ENCODE measurements at regions not wholly inside any gene's neighbourhood (a gene's known extent, or its start where the extent isn't known, plus 50 kb on each side); places are given as distances from the start of the nearest gene placed in this dataset.

GRCh38 chr5:26553079-26553478, 485.3 kb downstream of the CDH9 start:
- Histone ChIP-seq H3K27ac (no peak overlapping the region), H3K36me3 (no peaks in the 10 kb centered on the region), H3K4me1 (no peaks in the 10 kb centered on the region), H3K9me3 (no peaks in the 10 kb centered on the region), H3K27me3 (no peaks in the 10 kb centered on the region), H3K4me3 (no peak overlapping the region)
- TF ChIP-seq EP300 (IDR thresholded peaks at IDR 0.05) = no peak
- ATAC-seq = no peak
- 66 to 82% methylated on average over 2 of the region's 2 CpGs for WGBS, 2 donors (ENCODE audit: low coverage in 1 of 2)

DNA sequence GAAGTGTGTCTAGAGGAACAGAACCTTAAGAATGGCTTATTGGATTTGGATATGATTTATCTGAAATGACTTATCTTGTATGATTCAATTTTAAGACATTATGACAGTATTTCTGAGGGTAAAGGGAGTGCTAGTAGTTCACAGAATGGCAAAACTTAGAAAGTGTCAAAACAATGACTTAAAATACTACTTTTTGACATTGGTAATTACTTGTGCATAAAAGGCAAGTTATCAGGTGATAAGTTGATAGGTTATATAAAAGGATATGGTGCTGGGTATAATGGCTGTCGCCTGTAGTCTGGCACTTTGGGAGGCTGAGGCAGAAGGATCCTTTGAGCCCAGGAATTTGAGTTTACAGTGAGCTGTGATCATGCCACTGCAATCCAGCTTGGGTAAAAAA, 494.4 kb downstream of the CDH9 start:
- Histone ChIP-seq H3K27me3 (no peaks in the 10 kb centered on the region), H3K4me3 (no peak overlapping the region), H3K36me3 (no peaks in the 10 kb centered on the region), H3K27ac (no peak overlapping the region), H3K9me3 (no peaks in the 10 kb centered on the region), H3K4me1 (no peaks in the 10 kb centered on the region)
- ATAC-seq = no peak
- WGBS, 2 donors (ENCODE audit: low coverage in 1 of 2) = 90 to 91% methylated on average over 1 of the region's 1 CpG
- TF ChIP-seq EP300 (IDR thresholded peaks at IDR 0.05) (no peak), POLR2AphosphoS5 (IDR thresholded peaks at IDR 0.05) (no peak), POLR2A (IDR thresholded peaks at IDR 0.05) (no peak)
- TF ChIP-seq, protein P1, sequence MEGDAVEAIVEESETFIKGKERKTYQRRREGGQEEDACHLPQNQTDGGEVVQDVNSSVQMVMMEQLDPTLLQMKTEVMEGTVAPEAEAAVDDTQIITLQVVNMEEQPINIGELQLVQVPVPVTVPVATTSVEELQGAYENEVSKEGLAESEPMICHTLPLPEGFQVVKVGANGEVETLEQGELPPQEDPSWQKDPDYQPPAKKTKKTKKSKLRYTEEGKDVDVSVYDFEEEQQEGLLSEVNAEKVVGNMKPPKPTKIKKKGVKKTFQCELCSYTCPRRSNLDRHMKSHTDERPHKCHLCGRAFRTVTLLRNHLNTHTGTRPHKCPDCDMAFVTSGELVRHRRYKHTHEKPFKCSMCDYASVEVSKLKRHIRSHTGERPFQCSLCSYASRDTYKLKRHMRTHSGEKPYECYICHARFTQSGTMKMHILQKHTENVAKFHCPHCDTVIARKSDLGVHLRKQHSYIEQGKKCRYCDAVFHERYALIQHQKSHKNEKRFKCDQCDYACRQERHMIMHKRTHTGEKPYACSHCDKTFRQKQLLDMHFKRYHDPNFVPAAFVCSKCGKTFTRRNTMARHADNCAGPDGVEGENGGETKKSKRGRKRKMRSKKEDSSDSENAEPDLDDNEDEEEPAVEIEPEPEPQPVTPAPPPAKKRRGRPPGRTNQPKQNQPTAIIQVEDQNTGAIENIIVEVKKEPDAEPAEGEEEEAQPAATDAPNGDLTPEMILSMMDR (IDR thresholded peaks at IDR 0.05) = no peak

DNA sequence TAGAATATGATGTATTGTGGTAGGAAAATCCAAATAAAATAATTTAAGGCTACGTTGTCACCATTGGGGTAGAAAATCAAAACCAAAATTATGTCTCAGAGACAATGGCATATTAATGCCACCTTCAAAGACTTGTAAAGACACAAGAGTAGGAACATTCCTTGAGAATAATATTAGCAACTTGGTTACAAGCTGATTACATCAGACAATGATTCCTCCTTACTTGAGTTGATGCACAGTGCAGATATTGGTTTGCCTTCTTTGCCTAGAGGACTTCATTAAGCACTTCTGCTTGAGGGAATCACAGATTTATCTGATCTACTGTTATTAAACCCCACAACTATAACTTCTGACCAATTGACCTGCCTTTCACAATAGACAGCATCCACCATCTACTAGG, 500.2 kb downstream of the CDH9 start:
- no peaks in the 10 kb centered on the region for H3K36me3 ChIP-seq
- WGBS, 2 donors (ENCODE audit: low coverage in 1 of 2) = 65 to 69% methylated on average over 1 of the region's 1 CpG
- H3K4me1 ChIP-seq = no peaks in the 10 kb centered on the region
- no peaks in the 10 kb centered on the region for H3K9me3 ChIP-seq
- ATAC-seq = no peak
- H3K27ac ChIP-seq = no peak overlapping the region
- H3K27me3 ChIP-seq = no peaks in the 10 kb centered on the region
- H3K4me3 ChIP-seq = no peak overlapping the region
- TF ChIP-seq POLR2AphosphoS5 (IDR thresholded peaks at IDR 0.05) = no peak
- TF ChIP-seq, protein P1 (IDR thresholded peaks at IDR 0.05) = no peak
- no peak for TF ChIP-seq EP300 (IDR thresholded peaks at IDR 0.05)
- no peak for TF ChIP-seq POLR2A (IDR thresholded peaks at IDR 0.05)

GRCh38 chr5:26535215-26535614, 503.2 kb downstream of the CDH9 start:
- no peak for TF ChIP-seq POLR2A (IDR thresholded peaks at IDR 0.05)
- no peak for TF ChIP-seq EP300 (IDR thresholded peaks at IDR 0.05)
- TF ChIP-seq POLR2AphosphoS5 (IDR thresholded peaks at IDR 0.05) = no peak
- TF ChIP-seq, protein P1 (IDR thresholded peaks at IDR 0.05) = no peak
- Histone ChIP-seq H3K9me3 (no peaks in the 10 kb centered on the region), H3K36me3 (no peaks in the 10 kb centered on the region), H3K27me3 (no peaks in the 10 kb centered on the region), H3K27ac (no peak overlapping the region), H3K4me1 (no peaks in the 10 kb centered on the region), H3K4me3 (no peak overlapping the region)
- no peak for ATAC-seq
- WGBS, 2 donors (ENCODE audit: low coverage in 1 of 2) = 59 to 67% methylated on average over 3 of the region's 3 CpGs

DNA sequence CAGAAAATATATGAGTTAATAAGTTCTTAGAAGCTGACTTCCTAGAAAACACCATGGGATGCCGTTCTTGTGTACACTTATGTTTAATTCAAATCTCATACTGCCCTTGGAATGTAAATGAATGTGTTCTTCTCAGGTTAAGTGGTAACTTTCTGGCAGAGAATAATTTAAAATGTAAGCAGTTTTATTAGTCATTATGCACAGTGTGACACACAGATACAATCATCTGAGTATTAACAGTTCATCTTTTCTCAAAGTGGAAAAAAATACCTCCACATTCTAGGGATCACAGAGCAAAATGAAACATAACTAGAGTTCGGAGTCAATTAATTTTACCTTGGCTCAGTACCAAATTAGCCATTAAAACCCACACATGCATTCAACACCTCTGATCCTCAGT, 508.1 kb downstream of the CDH9 start:
- ATAC-seq = no peak
- Histone ChIP-seq H3K4me1 (no peaks in the 10 kb centered on the region), H3K9me3 (no peaks in the 10 kb centered on the region), H3K27ac (no peak overlapping the region), H3K27me3 (no peaks in the 10 kb centered on the region), H3K36me3 (no peaks in the 10 kb centered on the region), H3K4me3 (no peak overlapping the region)
- TF ChIP-seq POLR2AphosphoS5 (IDR thresholded peaks at IDR 0.05) (no peak), POLR2A (IDR thresholded peaks at IDR 0.05) (no peak), EP300 (IDR thresholded peaks at IDR 0.05) (no peak)
- TF ChIP-seq, protein P1 (IDR thresholded peaks at IDR 0.05) = no peak
- 28 to 29% methylated on average over 2 of the region's 2 CpGs for WGBS, 2 donors (ENCODE audit: low coverage in 1 of 2)

Data from gastroesophageal sphincter (tissue), 4 donors.